BE2C (cell line): ENCODE measurements at regions not wholly inside any gene's neighbourhood (a gene's known extent, or its start where the extent isn't known, plus 50 kb on each side); places are given as distances from the start of the nearest gene placed in this dataset.

ENCODE experiments used
- DNase-seq: peaks from one replicate; pipeline ENCODE4 v3.0.0-alpha.2; 2020
- H3K27me3 ChIP-seq: fragments of 250-450 bp; sonication (Bioruptor Pico); 2 replicates; pipeline ENCODE4 v1.5.1; 2020; ENCODE audit warnings: mild to moderate bottlenecking
- H3K36me3 ChIP-seq: fragments of 250-450 bp; sonication (Bioruptor Pico); 2 replicates; pipeline ENCODE4 v1.5.1; 2020; ENCODE audit warnings: mild to moderate bottlenecking
- H3K4me1 ChIP-seq: fragments of 250-450 bp; sonication (Bioruptor Pico); 2 replicates; pipeline ENCODE4 v1.5.1; 2020
- H3K4me3 ChIP-seq: 2 replicates; pipeline ENCODE4 v1.5.1; 2011; ENCODE audit warnings: low read depth, low read length
- H3K9me3 ChIP-seq: fragments of 250-450 bp; sonication (Bioruptor Pico); 2 replicates; pipeline ENCODE4 v1.5.1; 2020
- CTCF ChIP-seq: IDR thresholded peaks from 2 replicates; pipeline ENCODE4 v1.5.1; 2012; ENCODE audit warnings: mild to moderate bottlenecking, low read depth, low read length

- H3K36me3 ChIP-seq = no peaks in the 10 kb centered on the region
- no peaks in the 10 kb centered on the region for H3K27me3 ChIP-seq
- H3K9me3 ChIP-seq = no peaks in the 10 kb centered on the region; the same call in 1 of the 2 replicates
- no peak overlapping the region for H3K4me3 ChIP-seq
- H3K4me1 ChIP-seq = no peaks in the 10 kb centered on the region
- TF ChIP-seq CTCF = no peak
- no peak for DNase-seq
Observed at GRCh38 chr1:177817937-177818875, 151.7 kb downstream of the SEC16B start.

GRCh38 chr1:177812650-177813049 is 157.2 kb downstream of the SEC16B start:
- no peak for TF ChIP-seq CTCF

GRCh38 chr1:177812144-177812543 is 157.7 kb downstream of the SEC16B start:
- H3K4me1 ChIP-seq = no peaks in the 10 kb centered on the region

More at GRCh38 chr1:177812650-177813049, 157.2 kb downstream of the SEC16B start:
- Histone ChIP-seq H3K4me3 (no peak overlapping the region), H3K27me3 (no peaks in the 10 kb centered on the region), H3K9me3 (no peaks in the 10 kb centered on the region; the same call in 1 of the 2 replicates), H3K4me1 (no peaks in the 10 kb centered on the region), H3K36me3 (no peaks in the 10 kb centered on the region)
- DNase-seq = no peak

GRCh38 chr1:177811429-177811828 is 158.4 kb downstream of the SEC16B start:
- Histone ChIP-seq H3K36me3 (no peaks in the 10 kb centered on the region), H3K9me3 (no peaks in the 10 kb centered on the region; the same call in 1 of the 2 replicates), H3K4me1 (no peaks in the 10 kb centered on the region), H3K4me3 (no peak overlapping the region), H3K27me3 (no peaks in the 10 kb centered on the region)
- DNase-seq = no peak
- TF ChIP-seq CTCF = no peak

More at GRCh38 chr1:177812144-177812543, 157.7 kb downstream of the SEC16B start:
- no peaks in the 10 kb centered on the region for H3K36me3 ChIP-seq
- H3K27me3 ChIP-seq = no peaks in the 10 kb centered on the region
- DNase-seq = no peak
- no peaks in the 10 kb centered on the region; the same call in 1 of the 2 replicates for H3K9me3 ChIP-seq
- H3K4me3 ChIP-seq = no peak overlapping the region
- no peak for TF ChIP-seq CTCF

GRCh38 chr1:177809819-177810218 is 160.0 kb downstream of the SEC16B start:
- no peaks in the 10 kb centered on the region for H3K36me3 ChIP-seq
- H3K9me3 ChIP-seq = no peaks in the 10 kb centered on the region
- no peaks in the 10 kb centered on the region for H3K4me1 ChIP-seq
- DNase-seq = no peak
- no peak overlapping the region for H3K4me3 ChIP-seq
- no peaks in the 10 kb centered on the region for H3K27me3 ChIP-seq
- no peak for TF ChIP-seq CTCF

- no peaks in the 10 kb centered on the region for H3K27me3 ChIP-seq
- TF ChIP-seq CTCF = no peak
- no peaks in the 10 kb centered on the region for H3K4me1 ChIP-seq
- no peaks in the 10 kb centered on the region for H3K9me3 ChIP-seq
- no peaks in the 10 kb centered on the region for H3K36me3 ChIP-seq
- DNase-seq = no peak
- H3K4me3 ChIP-seq = no peak overlapping the region
Observed at GRCh38 chr1:177802304-177802703, 167.6 kb downstream of the SEC16B start.
